ENCODE measurements at regions not wholly inside any gene's neighbourhood (a gene's known extent, or its start where the extent isn't known, plus 50 kb on each side); places are given as distances from the start of the nearest gene placed in this dataset.

DNA sequence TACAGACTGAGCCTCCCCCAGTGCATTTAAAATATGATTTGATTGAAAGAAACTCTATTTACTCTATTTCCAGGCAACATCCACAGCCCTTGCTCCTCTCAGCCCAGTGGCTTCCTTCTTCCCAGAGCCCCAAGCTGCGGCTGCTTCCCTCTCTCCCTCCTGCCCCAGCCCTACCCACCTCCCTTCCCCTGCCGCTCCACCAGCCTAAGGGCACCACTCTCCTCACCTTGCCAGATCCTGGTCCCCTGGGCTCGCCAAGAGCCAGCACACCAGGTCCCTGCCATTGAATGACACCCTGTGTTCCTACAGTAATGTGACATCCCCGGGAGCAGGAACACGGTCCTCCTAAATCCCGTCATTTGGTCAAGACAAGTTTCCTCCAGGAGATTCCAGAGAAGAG lies 236.0 kb downstream of the RBFOX3 start:
- no peaks in the 10 kb centered on the region for H3K36me3 ChIP-seq (ENCODE audit: control insufficient read depth in 1 of 2, insufficient read depth in 2 of 2, low read length in 2 of 2)
- H3K27ac ChIP-seq (ENCODE audit: low read depth, low read length) = no peak overlapping the region
- H3K9me3 ChIP-seq (ENCODE audit: control insufficient read depth in 1 of 2, low read length in 2 of 2) = no peaks in the 10 kb centered on the region
- no peak overlapping the region for H3K4me3 ChIP-seq (ENCODE audit: low read depth in 1 of 2, low read length in 2 of 2)
- no peak overlapping the region for H3K9ac ChIP-seq (ENCODE audit: low read depth in 1 of 2, low read length in 2 of 2)
- H3K27me3 ChIP-seq (ENCODE audit: control insufficient read depth in 1 of 2, insufficient read depth in 2 of 2, low read length in 2 of 2) = peaks cover 3 to 17% of the 10 kb centered on the region in 2 donors
- peaks cover 0 to 30% of the 10 kb centered on the region in 2 donors for H3K4me1 ChIP-seq (ENCODE audit: control insufficient read depth in 1 of 2, insufficient read depth in 2 of 2, low read length in 2 of 2)

DNA sequence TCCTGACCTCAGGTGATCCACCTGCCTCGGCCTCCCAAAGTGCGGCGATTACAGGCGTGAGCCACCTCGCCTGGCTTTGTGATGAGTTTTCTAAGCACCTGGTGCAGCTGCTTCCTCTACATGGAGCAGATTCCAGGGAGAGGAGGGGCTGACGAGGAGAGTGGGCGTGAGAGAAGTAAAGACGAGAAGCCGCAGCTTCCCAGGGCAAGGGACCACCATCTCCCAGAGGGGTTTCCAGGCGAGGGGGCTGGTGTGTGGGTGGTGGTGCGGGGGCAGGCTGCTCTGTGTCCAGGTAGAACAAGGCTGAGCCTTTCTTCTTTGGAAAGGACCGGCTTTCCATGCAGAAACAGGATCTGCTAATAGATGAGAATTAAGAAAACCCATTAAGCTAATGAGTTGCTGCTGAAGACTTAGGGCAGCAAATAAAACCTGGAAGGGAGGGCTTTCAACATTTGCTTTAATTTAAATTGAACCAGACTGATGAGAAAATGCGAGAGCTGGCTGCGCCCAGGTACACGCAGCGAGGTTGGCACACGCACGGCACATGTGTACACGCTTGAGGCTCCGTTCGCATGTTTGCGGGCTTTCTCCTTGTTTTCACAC lies 236.7 kb downstream of the RBFOX3 start:
- H3K9ac ChIP-seq (ENCODE audit: low read depth in 1 of 2, low read length in 2 of 2) = no peak overlapping the region
- H3K27me3 ChIP-seq (ENCODE audit: control insufficient read depth in 1 of 2, insufficient read depth in 2 of 2, low read length in 2 of 2) = peaks cover 3 to 17% of the 10 kb centered on the region in 2 donors
- no peaks in the 10 kb centered on the region for H3K36me3 ChIP-seq (ENCODE audit: control insufficient read depth in 1 of 2, insufficient read depth in 2 of 2, low read length in 2 of 2)
- no peak overlapping the region for H3K27ac ChIP-seq (ENCODE audit: low read depth, low read length)
- no peak overlapping the region for H3K4me3 ChIP-seq (ENCODE audit: low read depth in 1 of 2, low read length in 2 of 2)
- peaks cover 0 to 30% of the 10 kb centered on the region in 2 donors for H3K4me1 ChIP-seq (ENCODE audit: control insufficient read depth in 1 of 2, insufficient read depth in 2 of 2, low read length in 2 of 2)
- no peaks in the 10 kb centered on the region for H3K9me3 ChIP-seq (ENCODE audit: control insufficient read depth in 1 of 2, low read length in 2 of 2)

DNA sequence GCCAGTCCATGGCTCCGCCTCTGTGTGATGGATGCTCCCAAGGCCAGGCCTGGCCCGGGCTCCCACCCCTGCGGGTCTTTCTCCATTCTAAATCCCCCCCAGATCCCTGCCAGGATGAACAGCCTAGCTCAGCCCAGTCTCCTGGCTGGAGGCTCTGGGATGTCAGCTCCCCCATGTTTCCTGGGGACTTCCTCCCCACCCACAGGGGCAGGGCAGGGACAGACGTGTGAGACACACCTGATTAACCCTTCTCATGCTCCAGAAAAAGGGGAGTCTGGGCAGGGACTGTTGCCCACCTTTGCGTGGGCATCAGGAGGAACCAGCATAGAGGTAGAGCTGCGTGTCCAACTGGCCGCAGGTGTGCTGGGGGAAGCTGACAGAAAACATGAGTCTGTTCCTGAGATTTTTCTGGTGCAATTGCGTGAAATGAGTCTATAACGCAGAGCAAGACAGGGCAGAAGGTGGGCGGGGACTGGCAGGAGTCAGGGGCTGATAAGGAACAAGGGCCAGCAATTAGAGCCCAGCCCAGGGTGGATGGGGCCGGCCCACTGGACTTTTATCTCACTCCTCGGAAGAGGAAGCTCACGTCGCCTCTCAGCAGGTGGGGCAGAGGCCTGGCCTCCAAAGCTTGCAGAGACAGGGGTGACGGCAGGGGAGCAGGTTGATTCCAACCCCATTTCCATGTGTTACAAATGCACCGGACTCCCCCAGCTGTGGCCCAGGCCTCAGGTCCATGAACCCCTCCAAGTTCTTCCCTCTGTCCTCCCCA lies 238.2 kb downstream of the RBFOX3 start:
- Histone ChIP-seq H3K9me3 (ENCODE audit: control insufficient read depth in 1 of 2, low read length in 2 of 2) (no peaks in the 10 kb centered on the region), H3K27ac (ENCODE audit: low read depth, low read length) (no peak overlapping the region), H3K27me3 (ENCODE audit: control insufficient read depth in 1 of 2, insufficient read depth in 2 of 2, low read length in 2 of 2) (peaks cover 3 to 25% of the 10 kb centered on the region in 2 donors), H3K4me1 (ENCODE audit: control insufficient read depth in 1 of 2, insufficient read depth in 2 of 2, low read length in 2 of 2) (peaks cover 0 to 30% of the 10 kb centered on the region in 2 donors), H3K4me3 (ENCODE audit: low read depth in 1 of 2, low read length in 2 of 2) (no peak overlapping the region), H3K9ac (ENCODE audit: low read depth in 1 of 2, low read length in 2 of 2) (no peak overlapping the region), H3K36me3 (ENCODE audit: control insufficient read depth in 1 of 2, insufficient read depth in 2 of 2, low read length in 2 of 2) (no peaks in the 10 kb centered on the region)

DNA sequence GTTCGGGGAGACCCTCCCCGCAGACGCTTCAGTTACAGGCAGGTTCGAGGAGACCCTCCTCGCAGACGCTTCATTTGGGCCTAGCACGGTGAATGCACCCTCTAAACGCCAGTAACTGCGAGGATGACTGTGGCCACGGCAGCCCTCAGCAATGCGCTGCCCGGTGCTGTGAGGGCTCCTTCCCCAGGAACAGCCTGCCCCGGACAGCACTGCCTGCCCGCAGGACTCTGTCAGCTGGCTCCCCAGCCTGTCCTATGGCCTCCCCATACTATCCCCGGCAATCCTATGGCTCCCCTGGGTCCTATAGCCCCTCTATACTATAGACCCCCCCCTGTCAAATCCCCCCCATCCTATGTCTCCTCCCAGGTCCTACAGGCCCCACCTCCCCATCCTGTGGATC lies 238.9 kb downstream of the RBFOX3 start:
- Histone ChIP-seq H3K4me3 (ENCODE audit: low read depth in 1 of 2, low read length in 2 of 2) (no peak overlapping the region), H3K27ac (ENCODE audit: low read depth, low read length) (no peak overlapping the region), H3K27me3 (ENCODE audit: control insufficient read depth in 1 of 2, insufficient read depth in 2 of 2, low read length in 2 of 2) (peaks cover 0 to 21% of the 10 kb centered on the region in 2 donors), H3K9ac (ENCODE audit: low read depth in 1 of 2, low read length in 2 of 2) (no peak overlapping the region), H3K4me1 (ENCODE audit: control insufficient read depth in 1 of 2, insufficient read depth in 2 of 2, low read length in 2 of 2) (peaks cover 0 to 30% of the 10 kb centered on the region in 2 donors), H3K36me3 (ENCODE audit: control insufficient read depth in 1 of 2, insufficient read depth in 2 of 2, low read length in 2 of 2) (no peaks in the 10 kb centered on the region), H3K9me3 (ENCODE audit: control insufficient read depth in 1 of 2, low read length in 2 of 2) (no peaks in the 10 kb centered on the region)

DNA sequence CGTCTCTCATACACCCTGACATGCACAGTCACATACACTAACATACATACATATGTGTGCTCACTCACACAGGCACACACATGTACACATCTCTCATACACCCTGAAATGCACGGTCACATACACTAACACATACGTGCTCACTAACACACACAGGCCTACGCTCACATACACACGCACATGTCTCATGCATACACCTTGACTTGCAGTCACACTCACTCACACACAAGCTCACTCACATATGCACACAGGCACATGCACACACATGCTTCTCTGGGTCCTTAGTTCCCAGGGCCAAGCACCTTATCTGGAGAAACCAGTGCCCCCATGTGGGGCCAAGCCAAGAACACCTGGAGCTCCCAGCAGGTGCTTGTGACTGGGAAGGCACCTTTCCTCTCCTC lies 240.3 kb downstream of the RBFOX3 start:
- Histone ChIP-seq H3K9ac (ENCODE audit: low read depth in 1 of 2, low read length in 2 of 2) (no peak overlapping the region), H3K9me3 (ENCODE audit: control insufficient read depth in 1 of 2, low read length in 2 of 2) (no peaks in the 10 kb centered on the region), H3K27ac (ENCODE audit: low read depth, low read length) (no peak overlapping the region), H3K4me1 (ENCODE audit: control insufficient read depth in 1 of 2, insufficient read depth in 2 of 2, low read length in 2 of 2) (peaks cover 0 to 30% of the 10 kb centered on the region in 2 donors), H3K36me3 (ENCODE audit: control insufficient read depth in 1 of 2, insufficient read depth in 2 of 2, low read length in 2 of 2) (no peaks in the 10 kb centered on the region), H3K4me3 (ENCODE audit: low read depth in 1 of 2, low read length in 2 of 2) (no peak overlapping the region), H3K27me3 (ENCODE audit: control insufficient read depth in 1 of 2, insufficient read depth in 2 of 2, low read length in 2 of 2) (peaks cover 0 to 22% of the 10 kb centered on the region in 2 donors)

GRCh38 chr17:79370126-79370525 lies 240.7 kb downstream of the RBFOX3 start:
- no peak overlapping the region for H3K9ac ChIP-seq (ENCODE audit: low read depth in 1 of 2, low read length in 2 of 2)
- peaks cover 0 to 30% of the 10 kb centered on the region in 2 donors for H3K4me1 ChIP-seq (ENCODE audit: control insufficient read depth in 1 of 2, insufficient read depth in 2 of 2, low read length in 2 of 2)
- H3K4me3 ChIP-seq (ENCODE audit: low read depth in 1 of 2, low read length in 2 of 2) = no peak overlapping the region
- no peaks in the 10 kb centered on the region for H3K9me3 ChIP-seq (ENCODE audit: control insufficient read depth in 1 of 2, low read length in 2 of 2)
- peaks cover 0 to 24% of the 10 kb centered on the region in 2 donors for H3K27me3 ChIP-seq (ENCODE audit: control insufficient read depth in 1 of 2, insufficient read depth in 2 of 2, low read length in 2 of 2)
- no peaks in the 10 kb centered on the region for H3K36me3 ChIP-seq (ENCODE audit: control insufficient read depth in 1 of 2, insufficient read depth in 2 of 2, low read length in 2 of 2)
- H3K27ac ChIP-seq (ENCODE audit: low read depth, low read length) = no peak overlapping the region

GRCh38 chr17:79369532-79369931 lies 241.3 kb downstream of the RBFOX3 start:
- Histone ChIP-seq H3K9ac (ENCODE audit: low read depth in 1 of 2, low read length in 2 of 2) (no peak overlapping the region), H3K27me3 (ENCODE audit: control insufficient read depth in 1 of 2, insufficient read depth in 2 of 2, low read length in 2 of 2) (peaks cover 0 to 28% of the 10 kb centered on the region in 2 donors), H3K36me3 (ENCODE audit: control insufficient read depth in 1 of 2, insufficient read depth in 2 of 2, low read length in 2 of 2) (no peaks in the 10 kb centered on the region), H3K27ac (ENCODE audit: low read depth, low read length) (no peak overlapping the region), H3K9me3 (ENCODE audit: control insufficient read depth in 1 of 2, low read length in 2 of 2) (no peaks in the 10 kb centered on the region), H3K4me1 (ENCODE audit: control insufficient read depth in 1 of 2, insufficient read depth in 2 of 2, low read length in 2 of 2) (peaks cover 0 to 30% of the 10 kb centered on the region in 2 donors), H3K4me3 (ENCODE audit: low read depth in 1 of 2, low read length in 2 of 2) (no peak overlapping the region)

GRCh38 chr17:79369001-79369400 lies 241.8 kb downstream of the RBFOX3 start:
- Histone ChIP-seq H3K9ac (ENCODE audit: low read depth in 1 of 2, low read length in 2 of 2) (no peak overlapping the region), H3K36me3 (ENCODE audit: control insufficient read depth in 1 of 2, insufficient read depth in 2 of 2, low read length in 2 of 2) (no peaks in the 10 kb centered on the region), H3K4me1 (ENCODE audit: control insufficient read depth in 1 of 2, insufficient read depth in 2 of 2, low read length in 2 of 2) (peaks cover 0 to 30% of the 10 kb centered on the region in 2 donors), H3K27me3 (ENCODE audit: control insufficient read depth in 1 of 2, insufficient read depth in 2 of 2, low read length in 2 of 2) (peaks cover 0 to 33% of the 10 kb centered on the region in 2 donors), H3K9me3 (ENCODE audit: control insufficient read depth in 1 of 2, low read length in 2 of 2) (no peaks in the 10 kb centered on the region), H3K4me3 (ENCODE audit: low read depth in 1 of 2, low read length in 2 of 2) (no peak overlapping the region), H3K27ac (ENCODE audit: low read depth, low read length) (no peak overlapping the region)

GRCh38 chr17:79368521-79368920 lies 242.3 kb downstream of the RBFOX3 start:
- Histone ChIP-seq H3K9me3 (ENCODE audit: control insufficient read depth in 1 of 2, low read length in 2 of 2) (no peaks in the 10 kb centered on the region), H3K27ac (ENCODE audit: low read depth, low read length) (no peak overlapping the region), H3K4me3 (ENCODE audit: low read depth in 1 of 2, low read length in 2 of 2) (no peak overlapping the region), H3K27me3 (ENCODE audit: control insufficient read depth in 1 of 2, insufficient read depth in 2 of 2, low read length in 2 of 2) (peaks cover 0 to 35% of the 10 kb centered on the region in 2 donors), H3K36me3 (ENCODE audit: control insufficient read depth in 1 of 2, insufficient read depth in 2 of 2, low read length in 2 of 2) (no peaks in the 10 kb centered on the region), H3K9ac (ENCODE audit: low read depth in 1 of 2, low read length in 2 of 2) (no peak overlapping the region), H3K4me1 (ENCODE audit: control insufficient read depth in 1 of 2, insufficient read depth in 2 of 2, low read length in 2 of 2) (peaks cover 0 to 30% of the 10 kb centered on the region in 2 donors)

DNA sequence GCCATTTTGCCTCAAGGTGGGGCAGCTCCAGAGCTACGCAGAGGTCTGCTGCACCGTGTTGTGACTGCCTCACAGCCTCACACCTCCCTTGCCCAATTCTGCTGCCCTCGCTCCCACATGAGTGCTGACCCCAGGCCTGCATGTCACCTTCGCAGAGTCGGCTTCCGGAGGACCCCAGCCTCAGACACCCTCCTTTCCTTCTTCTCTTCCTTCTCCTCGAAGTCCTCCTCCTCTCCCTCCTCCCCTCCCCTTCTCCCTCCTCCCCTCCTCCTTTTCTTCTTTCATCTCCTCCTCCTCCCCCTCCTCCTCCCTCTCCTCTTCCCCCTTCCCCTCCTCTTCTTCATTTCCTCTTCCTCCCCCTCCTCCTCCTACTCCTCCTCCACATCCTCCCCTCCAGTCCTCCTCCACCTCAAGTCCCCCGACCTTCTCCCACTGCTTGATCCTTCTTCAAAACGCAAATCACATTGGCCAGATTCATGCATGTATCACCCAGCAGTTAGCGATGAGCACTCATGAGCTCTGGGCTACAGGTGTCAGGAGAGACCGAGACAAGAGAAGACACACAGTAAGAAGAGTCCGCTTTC lies 243.8 kb downstream of the RBFOX3 start:
- Histone ChIP-seq H3K27ac (ENCODE audit: low read depth, low read length) (no peak overlapping the region), H3K9ac (ENCODE audit: low read depth in 1 of 2, low read length in 2 of 2) (no peak overlapping the region), H3K9me3 (ENCODE audit: control insufficient read depth in 1 of 2, low read length in 2 of 2) (no peaks in the 10 kb centered on the region), H3K4me1 (ENCODE audit: control insufficient read depth in 1 of 2, insufficient read depth in 2 of 2, low read length in 2 of 2) (peaks cover 0 to 17% of the 10 kb centered on the region in 2 donors), H3K4me3 (ENCODE audit: low read depth in 1 of 2, low read length in 2 of 2) (no peak overlapping the region), H3K27me3 (ENCODE audit: control insufficient read depth in 1 of 2, insufficient read depth in 2 of 2, low read length in 2 of 2) (peaks cover 0 to 40% of the 10 kb centered on the region in 2 donors), H3K36me3 (ENCODE audit: control insufficient read depth in 1 of 2, insufficient read depth in 2 of 2, low read length in 2 of 2) (no peaks in the 10 kb centered on the region)

All from duodenal mucosa (tissue), 2 donors.